ENCODE measurements at regions not wholly inside any gene's neighbourhood (a gene's known extent, or its start where the extent isn't known, plus 50 kb on each side); places are given as distances from the start of the nearest gene placed in this dataset.

DNA sequence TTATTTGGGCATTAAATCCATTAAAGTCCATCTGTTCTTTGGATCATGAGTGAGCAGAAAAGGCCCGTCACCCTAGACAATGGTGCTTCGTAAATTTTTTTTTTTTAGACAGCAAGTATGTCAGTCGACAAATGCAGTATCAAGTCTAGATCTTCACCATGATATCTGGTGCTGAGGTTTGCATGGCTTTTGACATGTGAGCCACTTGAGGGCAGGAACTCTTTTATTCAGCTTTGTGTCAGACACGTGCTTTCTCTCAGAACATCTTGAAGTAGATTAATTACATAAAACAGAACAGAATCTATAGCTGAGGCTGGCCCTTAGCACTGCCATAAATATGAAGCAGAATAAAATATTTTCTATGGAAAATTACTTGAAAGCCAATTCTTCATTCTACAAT is 62.9 kb upstream of the CARD18 start:
- Histone ChIP-seq H3K9me3 (ENCODE audit: insufficient read depth, low read depth, low read length) (no peaks in the 10 kb centered on the region), H3K36me3 (ENCODE audit: insufficient read depth, low read length) (no peaks in the 10 kb centered on the region), H4K20me1 (ENCODE audit: insufficient read depth, low read length) (no peaks in the 10 kb centered on the region), H3K4me1 (ENCODE audit: insufficient read depth, low read length) (no peaks in the 10 kb centered on the region), H3K27ac (ENCODE audit: low read depth, low read length) (no peak overlapping the region), H3K4me3 (ENCODE audit: insufficient read depth, low read depth, low read length) (no peak overlapping the region), H3K9ac (ENCODE audit: low read length) (no peak overlapping the region), H2AFZ (ENCODE audit: low read depth, low read length) (no peak overlapping the region), H3K4me2 (ENCODE audit: low read length) (no peak overlapping the region), H3K27me3 (ENCODE audit: insufficient read depth, low read length) (no peaks in the 10 kb centered on the region), H3K79me2 (ENCODE audit: insufficient read depth, low read length) (no peaks in the 10 kb centered on the region)
- Mint-ChIP-seq H3K4me1 (ENCODE audit: low read depth, unreplicated experiment) (peaks cover 2% of the 10 kb centered on the region), H3K4me3 (ENCODE audit: unreplicated experiment) (no peak overlapping the region), H3K27ac (ENCODE audit: unreplicated experiment) (no peak overlapping the region), H3K36me3 (ENCODE audit: low read depth, unreplicated experiment) (no peaks in the 10 kb centered on the region), H3K9me3 (ENCODE audit: unreplicated experiment) (no peaks in the 10 kb centered on the region), H3K27me3 (ENCODE audit: low read depth, unreplicated experiment) (no peaks in the 10 kb centered on the region)
- DNase-seq (ENCODE audit: low read depth) (no peak), FAIRE-seq (no peak)
- TF ChIP-seq, protein P1, sequence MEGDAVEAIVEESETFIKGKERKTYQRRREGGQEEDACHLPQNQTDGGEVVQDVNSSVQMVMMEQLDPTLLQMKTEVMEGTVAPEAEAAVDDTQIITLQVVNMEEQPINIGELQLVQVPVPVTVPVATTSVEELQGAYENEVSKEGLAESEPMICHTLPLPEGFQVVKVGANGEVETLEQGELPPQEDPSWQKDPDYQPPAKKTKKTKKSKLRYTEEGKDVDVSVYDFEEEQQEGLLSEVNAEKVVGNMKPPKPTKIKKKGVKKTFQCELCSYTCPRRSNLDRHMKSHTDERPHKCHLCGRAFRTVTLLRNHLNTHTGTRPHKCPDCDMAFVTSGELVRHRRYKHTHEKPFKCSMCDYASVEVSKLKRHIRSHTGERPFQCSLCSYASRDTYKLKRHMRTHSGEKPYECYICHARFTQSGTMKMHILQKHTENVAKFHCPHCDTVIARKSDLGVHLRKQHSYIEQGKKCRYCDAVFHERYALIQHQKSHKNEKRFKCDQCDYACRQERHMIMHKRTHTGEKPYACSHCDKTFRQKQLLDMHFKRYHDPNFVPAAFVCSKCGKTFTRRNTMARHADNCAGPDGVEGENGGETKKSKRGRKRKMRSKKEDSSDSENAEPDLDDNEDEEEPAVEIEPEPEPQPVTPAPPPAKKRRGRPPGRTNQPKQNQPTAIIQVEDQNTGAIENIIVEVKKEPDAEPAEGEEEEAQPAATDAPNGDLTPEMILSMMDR (IDR thresholded peaks at IDR 0.05; ENCODE audit: insufficient read depth, low read depth, low read length) = no peak
- TF ChIP-seq EZH2 (IDR thresholded peaks at IDR 0.05; ENCODE audit: insufficient read depth, low read length) = no peak

DNA sequence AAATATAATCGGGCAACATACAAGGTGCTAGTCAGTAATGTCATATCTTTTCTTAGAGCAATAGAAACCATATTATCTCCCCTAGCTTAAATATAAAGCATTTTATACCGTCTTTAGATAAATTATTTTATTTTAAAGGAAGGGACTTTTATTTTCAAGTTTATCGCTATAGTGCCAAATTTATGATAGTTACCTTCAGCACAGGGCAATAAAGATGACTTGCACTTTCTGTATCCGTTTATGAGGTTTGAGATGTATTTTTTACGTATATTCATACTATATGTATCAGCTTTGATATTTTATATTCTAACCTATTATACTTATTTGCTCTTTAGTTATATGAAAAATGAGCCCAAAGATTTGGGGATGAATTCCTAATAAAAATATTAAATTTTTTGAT is 61.6 kb upstream of the CARD18 start:
- DNase-seq (ENCODE audit: low read depth) = no peak

More for the DNA sequence above, 61.6 kb upstream of the CARD18 start:
- Mint-ChIP-seq H3K27me3 (ENCODE audit: low read depth, unreplicated experiment) (no peaks in the 10 kb centered on the region), H3K4me1 (ENCODE audit: low read depth, unreplicated experiment) (peaks cover 2% of the 10 kb centered on the region), H3K4me3 (ENCODE audit: unreplicated experiment) (no peak overlapping the region), H3K9me3 (ENCODE audit: unreplicated experiment) (no peaks in the 10 kb centered on the region), H3K27ac (ENCODE audit: unreplicated experiment) (no peak overlapping the region), H3K36me3 (ENCODE audit: low read depth, unreplicated experiment) (no peaks in the 10 kb centered on the region)
- H3K4me1 ChIP-seq (ENCODE audit: insufficient read depth, low read length) = no peaks in the 10 kb centered on the region
- H3K27me3 ChIP-seq (ENCODE audit: insufficient read depth, low read length) = no peaks in the 10 kb centered on the region
- TF ChIP-seq, protein P1 (IDR thresholded peaks at IDR 0.05; ENCODE audit: insufficient read depth, low read depth, low read length) = no peak
- no peak for TF ChIP-seq EZH2 (IDR thresholded peaks at IDR 0.05; ENCODE audit: insufficient read depth, low read length)
- no peaks in the 10 kb centered on the region for H4K20me1 ChIP-seq (ENCODE audit: insufficient read depth, low read length)
- no peak for FAIRE-seq
- no peak overlapping the region for H2AFZ ChIP-seq (ENCODE audit: low read depth, low read length)
- no peaks in the 10 kb centered on the region for H3K9me3 ChIP-seq (ENCODE audit: insufficient read depth, low read depth, low read length)
- H3K4me2 ChIP-seq (ENCODE audit: low read length) = no peak overlapping the region
- no peak overlapping the region for H3K27ac ChIP-seq (ENCODE audit: low read depth, low read length)
- no peaks in the 10 kb centered on the region for H3K79me2 ChIP-seq (ENCODE audit: insufficient read depth, low read length)
- H3K9ac ChIP-seq (ENCODE audit: low read length) = no peak overlapping the region
- H3K4me3 ChIP-seq (ENCODE audit: insufficient read depth, low read depth, low read length) = no peak overlapping the region
- no peaks in the 10 kb centered on the region for H3K36me3 ChIP-seq (ENCODE audit: insufficient read depth, low read length)
